ENCODE measurements at regions not wholly inside any gene's neighbourhood (a gene's known extent, or its start where the extent isn't known, plus 50 kb on each side); places are given as distances from the start of the nearest gene placed in this dataset.
"Not testable (repeated sequence)": the region's sequence is repeated elsewhere in the genome, so short reads cannot be mapped to it uniquely, and the experiment has no call there.

GRCh38 chr5:17103461-17103860 is 114.0 kb upstream of the BASP1 start:
- H3K27ac ChIP-seq = no peak overlapping the region
- TF ChIP-seq, protein P1, sequence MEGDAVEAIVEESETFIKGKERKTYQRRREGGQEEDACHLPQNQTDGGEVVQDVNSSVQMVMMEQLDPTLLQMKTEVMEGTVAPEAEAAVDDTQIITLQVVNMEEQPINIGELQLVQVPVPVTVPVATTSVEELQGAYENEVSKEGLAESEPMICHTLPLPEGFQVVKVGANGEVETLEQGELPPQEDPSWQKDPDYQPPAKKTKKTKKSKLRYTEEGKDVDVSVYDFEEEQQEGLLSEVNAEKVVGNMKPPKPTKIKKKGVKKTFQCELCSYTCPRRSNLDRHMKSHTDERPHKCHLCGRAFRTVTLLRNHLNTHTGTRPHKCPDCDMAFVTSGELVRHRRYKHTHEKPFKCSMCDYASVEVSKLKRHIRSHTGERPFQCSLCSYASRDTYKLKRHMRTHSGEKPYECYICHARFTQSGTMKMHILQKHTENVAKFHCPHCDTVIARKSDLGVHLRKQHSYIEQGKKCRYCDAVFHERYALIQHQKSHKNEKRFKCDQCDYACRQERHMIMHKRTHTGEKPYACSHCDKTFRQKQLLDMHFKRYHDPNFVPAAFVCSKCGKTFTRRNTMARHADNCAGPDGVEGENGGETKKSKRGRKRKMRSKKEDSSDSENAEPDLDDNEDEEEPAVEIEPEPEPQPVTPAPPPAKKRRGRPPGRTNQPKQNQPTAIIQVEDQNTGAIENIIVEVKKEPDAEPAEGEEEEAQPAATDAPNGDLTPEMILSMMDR (IDR thresholded peaks at IDR 0.05) = no peak
- no peak for TF ChIP-seq ZFX (IDR thresholded peaks at IDR 0.05; ENCODE audit: borderline replicate concordance)

GRCh38 chr5:17105744-17106418 is 111.5 kb upstream of the BASP1 start:
- no peak for TF ChIP-seq ZFX (IDR thresholded peaks at IDR 0.05; ENCODE audit: borderline replicate concordance)
- TF ChIP-seq, protein P1 (IDR thresholded peaks at IDR 0.05) = no peak
- no peak overlapping the region for H3K27ac ChIP-seq

- H3K27ac ChIP-seq = no peak overlapping the region
- TF ChIP-seq, protein P1 (IDR thresholded peaks at IDR 0.05) = no peak
- no peak for TF ChIP-seq ZFX (IDR thresholded peaks at IDR 0.05; ENCODE audit: borderline replicate concordance)
Observed at GRCh38 chr5:17106521-17106920, 110.9 kb upstream of the BASP1 start.

GRCh38 chr5:17112091-17112716 is 105.2 kb upstream of the BASP1 start:
- H3K27ac ChIP-seq = not testable (repeated sequence)

DNA sequence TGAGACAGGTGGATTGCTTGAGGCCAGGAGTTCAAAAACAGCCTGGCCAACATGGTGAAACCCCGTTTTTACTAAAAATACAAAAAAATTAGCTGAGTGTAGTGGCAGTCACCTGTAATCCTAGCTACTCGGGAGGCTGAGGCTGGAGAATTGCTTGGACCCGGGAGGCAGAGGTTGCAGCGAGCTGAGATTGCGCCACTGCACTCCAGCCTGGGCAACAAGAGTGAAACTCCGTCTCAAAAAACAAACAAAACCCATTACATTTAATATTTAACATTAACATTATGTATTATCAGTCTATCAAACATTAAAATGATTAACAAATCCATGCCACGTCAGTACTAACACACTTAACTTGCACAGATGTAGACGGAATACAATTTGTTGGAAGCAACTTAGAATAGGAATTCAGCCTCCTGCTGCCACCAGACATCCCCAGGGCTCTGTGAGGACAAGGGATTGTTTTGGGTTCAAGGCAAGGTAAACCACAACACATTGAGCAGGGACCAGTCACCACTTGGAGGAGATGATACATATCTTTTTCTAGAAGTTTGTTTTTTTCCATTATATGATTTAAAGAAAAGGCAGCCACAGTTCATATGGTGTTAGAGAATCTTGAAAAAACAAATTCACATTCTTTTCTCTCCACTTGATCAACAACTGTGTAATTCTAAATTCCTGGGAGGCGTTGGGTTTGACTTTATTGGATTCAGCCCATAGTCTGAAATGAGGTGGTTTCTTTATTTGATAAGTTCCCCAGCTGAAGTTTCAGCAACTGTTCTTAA is 104.1 kb upstream of the BASP1 start:
- no peak overlapping the region for H3K27ac ChIP-seq
- no peak for TF ChIP-seq ZFX (IDR thresholded peaks at IDR 0.05; ENCODE audit: borderline replicate concordance)
- TF ChIP-seq, protein P1 (IDR thresholded peaks at IDR 0.05) = no peak

- no peak for TF ChIP-seq ZFX (IDR thresholded peaks at IDR 0.05; ENCODE audit: borderline replicate concordance)
- TF ChIP-seq, protein P1 (IDR thresholded peaks at IDR 0.05) = no peak
- no peak overlapping the region for H3K27ac ChIP-seq
Observed at GRCh38 chr5:17114233-17114632, 103.2 kb upstream of the BASP1 start.

GRCh38 chr5:17114715-17115599 is 102.5 kb upstream of the BASP1 start:
- no peak for TF ChIP-seq ZFX (IDR thresholded peaks at IDR 0.05; ENCODE audit: borderline replicate concordance)
- TF ChIP-seq, protein P1 (IDR thresholded peaks at IDR 0.05) = no peak
- H3K27ac ChIP-seq = no peak overlapping the region

All from 22Rv1 (cell line).